NK-92 treated with Interleukin-12 subunit alpha and Interleukin-12 subunit beta, amount 100 ng/mL, for 24 hours (cell line): ENCODE measurements at regions not wholly inside any gene's neighbourhood (a gene's known extent, or its start where the extent isn't known, plus 50 kb on each side); places are given as distances from the start of the nearest gene placed in this dataset.

Source experiments
- DNase-seq: peaks from one replicate; lab custom pipeline; 2025; lab: John Stamatoyannopoulos, UW

- no peak for DNase-seq
These were observed 92.9 kb upstream of the SYNDIG1 start for GRCh38 chr20:24376311-24377099.

- no peak for DNase-seq
These were observed 96.1 kb upstream of the SYNDIG1 start for GRCh38 chr20:24373372-24373771.

GRCh38 chr20:24370911-24371695 is 98.3 kb upstream of the SYNDIG1 start:
- DNase-seq = no peak

GRCh38 chr20:24370249-24370648 is 99.2 kb upstream of the SYNDIG1 start:
- no peak for DNase-seq

- DNase-seq = no peak
These were observed 101.2 kb upstream of the SYNDIG1 start for GRCh38 chr20:24368253-24368652.

GRCh38 chr20:24366336-24367004 is 103.0 kb upstream of the SYNDIG1 start:
- no peak for DNase-seq

GRCh38 chr20:24365670-24366069 is 103.8 kb upstream of the SYNDIG1 start:
- DNase-seq = no peak

GRCh38 chr20:24364482-24364881 is 104.9 kb upstream of the SYNDIG1 start:
- DNase-seq = no peak

GRCh38 chr20:24363031-24363430 is 106.4 kb upstream of the SYNDIG1 start:
- DNase-seq = no peak

- DNase-seq = no peak
These were observed 107.3 kb upstream of the SYNDIG1 start for GRCh38 chr20:24362080-24362479.

- no peak for DNase-seq
These were observed 107.9 kb upstream of the SYNDIG1 start for GRCh38 chr20:24361541-24361940.

- DNase-seq = no peak
These were observed 108.9 kb upstream of the SYNDIG1 start for GRCh38 chr20:24360531-24360930.

GRCh38 chr20:24359321-24360027 is 110.0 kb upstream of the SYNDIG1 start:
- DNase-seq = no peak

GRCh38 chr20:24357931-24358330 is 111.5 kb upstream of the SYNDIG1 start:
- no peak for DNase-seq

- no peak for DNase-seq
These were observed 112.3 kb upstream of the SYNDIG1 start for GRCh38 chr20:24357177-24357576.

- no peak for DNase-seq
These were observed 116.2 kb upstream of the SYNDIG1 start for GRCh38 chr20:24353135-24353690.

- DNase-seq = no peak
These were observed 118.5 kb upstream of the SYNDIG1 start for GRCh38 chr20:24350923-24351368.

GRCh38 chr20:24341781-24342180 is 127.6 kb upstream of the SYNDIG1 start:
- DNase-seq = no peak

- no peak for DNase-seq
These were observed 128.5 kb upstream of the SYNDIG1 start for GRCh38 chr20:24340933-24341332.

GRCh38 chr20:24339210-24339641 is 130.2 kb upstream of the SYNDIG1 start:
- DNase-seq = no peak

GRCh38 chr20:24337551-24337950 is 131.9 kb upstream of the SYNDIG1 start:
- no peak for DNase-seq

- peak; percentile 3 for DNase-seq
These were observed 132.4 kb upstream of the SYNDIG1 start for GRCh38 chr20:24337069-24337468.
